ENCODE measurements at regions not wholly inside any gene's neighbourhood (a gene's known extent, or its start where the extent isn't known, plus 50 kb on each side); places are given as distances from the start of the nearest gene placed in this dataset.

GRCh38 chr11:13869398-13869886 is 93.1 kb upstream of the SPON1 start:
- no peak for DNase-seq (ENCODE audit: low spot score)

DNA sequence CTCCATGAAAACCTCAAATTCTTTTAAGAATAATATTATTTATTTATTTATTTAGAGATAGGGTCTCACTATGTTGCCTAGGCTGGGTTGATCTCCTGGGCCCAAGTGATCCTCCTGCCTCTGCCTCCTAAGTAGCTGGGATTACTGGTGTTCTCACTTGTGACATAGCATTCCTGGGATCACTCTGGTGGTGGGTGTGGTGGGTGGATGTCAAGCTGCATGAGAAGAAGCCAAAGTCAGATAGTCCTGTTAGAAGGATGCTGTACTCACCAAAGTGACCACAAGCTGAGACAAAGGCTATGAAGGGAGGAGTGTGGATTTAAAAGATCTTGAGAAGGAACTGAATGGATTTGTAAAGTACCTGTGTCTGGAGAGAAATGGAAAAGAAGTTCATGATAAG is 87.9 kb upstream of the SPON1 start:
- no peak for DNase-seq (ENCODE audit: low spot score)

DNA sequence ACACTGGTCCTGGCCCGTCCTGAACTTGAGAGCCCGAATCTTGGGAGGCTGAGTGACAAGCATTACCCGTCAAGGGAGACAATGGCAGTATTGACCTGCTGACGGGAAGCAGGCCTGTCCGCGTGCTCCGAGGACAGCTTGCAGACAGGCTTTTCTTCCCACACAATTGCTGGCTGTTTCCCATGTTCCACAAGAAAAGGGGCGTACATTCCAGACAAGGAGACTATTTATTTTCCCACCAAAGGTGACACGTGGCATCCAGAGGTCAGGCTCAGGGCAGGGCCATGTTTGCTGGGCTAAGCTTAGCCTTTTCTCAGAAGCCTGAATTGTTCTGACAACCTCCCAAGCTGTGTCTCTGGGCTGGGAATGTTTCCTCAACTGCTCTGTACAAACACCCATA is 86.9 kb upstream of the SPON1 start:
- DNase-seq (ENCODE audit: low spot score) = no peak

DNA sequence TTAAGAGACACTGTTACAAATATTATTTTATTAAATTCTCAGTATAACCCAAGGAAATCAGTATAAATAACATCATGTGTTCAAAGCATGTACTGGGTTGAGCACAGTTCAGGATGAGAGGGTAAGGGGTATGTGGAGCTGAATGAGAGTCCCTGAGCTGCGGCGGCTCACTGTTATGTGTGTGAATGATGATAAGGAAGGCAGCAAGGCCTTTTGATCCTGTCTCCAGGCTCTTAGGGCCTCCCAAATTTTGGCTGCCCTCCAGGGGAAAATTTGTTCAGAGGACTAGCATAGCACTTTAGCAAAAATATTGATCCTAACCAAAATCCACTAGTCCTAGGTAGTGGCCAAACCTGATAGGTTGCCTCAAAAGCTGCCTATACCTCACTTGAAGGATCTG is 86.1 kb upstream of the SPON1 start:
- no peak for DNase-seq (ENCODE audit: low spot score)

DNA sequence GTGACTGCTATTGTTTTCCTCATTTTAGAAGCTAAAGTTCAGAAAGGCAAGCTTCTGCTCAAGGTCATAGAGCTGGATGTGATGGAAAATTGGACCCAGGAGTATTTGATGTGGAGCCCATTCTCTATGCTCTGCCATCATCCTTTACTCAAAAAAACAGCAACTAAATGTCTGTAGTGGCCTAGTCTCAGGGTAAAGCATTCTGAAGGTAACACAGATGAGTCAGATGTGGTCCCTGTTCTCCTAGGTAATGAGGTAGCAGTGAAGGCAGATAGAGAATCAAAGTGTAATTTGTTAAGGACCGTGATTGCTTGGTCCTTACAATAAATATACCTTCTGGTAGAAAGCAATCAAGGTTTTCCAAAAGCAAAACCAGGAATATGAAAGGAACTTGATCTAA is 84.4 kb upstream of the SPON1 start:
- DNase-seq (ENCODE audit: low spot score) = no peak

DNA sequence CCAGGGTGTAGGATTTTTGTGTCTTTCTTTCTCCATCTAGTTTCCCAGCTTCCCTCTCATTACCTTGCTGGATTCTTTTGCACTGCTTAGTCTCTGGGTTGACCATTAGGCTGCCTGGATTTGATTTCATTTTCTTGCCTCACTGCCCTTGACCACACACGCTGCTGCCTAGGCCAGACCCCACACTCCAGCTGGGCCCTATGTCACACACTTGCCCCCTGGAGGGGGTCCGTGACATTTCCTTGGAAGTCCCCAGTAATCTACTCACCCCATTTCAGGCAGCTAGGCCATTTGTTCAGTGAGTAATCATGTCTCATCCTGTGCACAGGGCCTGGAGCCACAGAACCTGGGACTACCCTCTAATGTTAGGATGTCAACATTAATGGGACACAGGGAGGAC is 81.9 kb upstream of the SPON1 start:
- DNase-seq (ENCODE audit: low spot score) = no peak

- DNase-seq (ENCODE audit: low spot score) = no peak
Observed at GRCh38 chr11:13881226-13881905, 81.2 kb upstream of the SPON1 start.

DNA sequence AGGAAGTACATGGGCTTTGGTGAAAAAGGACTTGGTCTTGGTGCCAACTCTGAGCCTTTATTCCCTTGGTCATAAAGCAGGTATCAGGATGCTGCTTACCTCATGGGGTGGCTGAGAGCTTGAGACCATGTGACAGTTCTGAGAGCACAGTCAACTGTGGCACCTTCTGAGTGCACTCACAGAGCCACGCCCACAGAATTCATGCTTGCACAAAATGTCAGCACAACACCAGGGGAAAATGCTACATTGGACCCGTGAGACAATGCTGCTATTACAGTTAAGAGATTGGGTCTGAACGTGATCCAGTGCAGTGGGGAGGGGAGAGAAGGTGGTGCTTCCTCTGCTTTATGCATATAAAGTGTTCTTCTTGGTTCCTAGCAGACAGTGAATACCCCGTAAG is 79.5 kb upstream of the SPON1 start:
- no peak for DNase-seq (ENCODE audit: low spot score)

- no peak for DNase-seq (ENCODE audit: low spot score)
Observed at GRCh38 chr11:13883589-13883988, 78.9 kb upstream of the SPON1 start.

DNA sequence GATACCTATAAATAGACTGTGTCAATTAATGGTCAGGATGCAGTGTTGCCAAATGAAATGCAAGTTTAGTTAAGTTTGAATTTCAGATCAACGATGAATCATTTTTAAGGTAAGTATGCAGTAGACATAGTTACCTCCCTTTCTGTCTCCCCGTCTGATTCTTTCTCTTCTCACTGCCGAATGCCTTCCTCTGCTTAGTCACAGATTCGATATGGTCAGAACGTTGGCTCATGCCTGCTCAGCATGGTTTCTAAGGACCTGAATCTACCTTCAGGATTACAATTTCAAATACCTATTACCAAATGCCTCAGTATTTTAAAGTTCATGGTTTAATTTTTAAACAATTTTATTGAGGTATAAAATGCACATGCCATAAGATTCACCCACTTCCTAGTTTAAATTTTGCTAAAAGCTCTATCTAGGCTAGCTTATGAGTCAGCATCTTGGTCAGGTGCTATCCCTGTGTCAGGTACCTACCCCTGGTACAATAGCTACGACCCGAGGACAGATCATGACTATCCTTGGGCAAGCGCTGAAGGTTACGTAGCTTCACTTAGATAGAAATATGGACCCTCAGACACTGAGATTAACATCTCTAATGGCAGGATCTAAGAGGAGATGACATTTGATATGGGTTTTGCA is 78.2 kb upstream of the SPON1 start:
- DNase-seq (ENCODE audit: low spot score) = no peak

- no peak for DNase-seq (ENCODE audit: low spot score)
Observed at GRCh38 chr11:13885083-13885482, 77.4 kb upstream of the SPON1 start.

GRCh38 chr11:13889552-13890249 is 72.8 kb upstream of the SPON1 start:
- no peak for DNase-seq (ENCODE audit: low spot score)

- no peak for DNase-seq (ENCODE audit: low spot score)
Observed at GRCh38 chr11:13891911-13892310, 70.6 kb upstream of the SPON1 start.

GRCh38 chr11:13896175-13896980 is 66.1 kb upstream of the SPON1 start:
- no peak for DNase-seq (ENCODE audit: low spot score)

- DNase-seq (ENCODE audit: low spot score) = no peak
Observed at GRCh38 chr11:13896981-13897353, 65.6 kb upstream of the SPON1 start.

- no peak for DNase-seq (ENCODE audit: low spot score)
Observed at GRCh38 chr11:13897646-13898276, 64.8 kb upstream of the SPON1 start.

- DNase-seq (ENCODE audit: low spot score) = no peak
Observed at GRCh38 chr11:13899603-13900002, 62.9 kb upstream of the SPON1 start.

DNA sequence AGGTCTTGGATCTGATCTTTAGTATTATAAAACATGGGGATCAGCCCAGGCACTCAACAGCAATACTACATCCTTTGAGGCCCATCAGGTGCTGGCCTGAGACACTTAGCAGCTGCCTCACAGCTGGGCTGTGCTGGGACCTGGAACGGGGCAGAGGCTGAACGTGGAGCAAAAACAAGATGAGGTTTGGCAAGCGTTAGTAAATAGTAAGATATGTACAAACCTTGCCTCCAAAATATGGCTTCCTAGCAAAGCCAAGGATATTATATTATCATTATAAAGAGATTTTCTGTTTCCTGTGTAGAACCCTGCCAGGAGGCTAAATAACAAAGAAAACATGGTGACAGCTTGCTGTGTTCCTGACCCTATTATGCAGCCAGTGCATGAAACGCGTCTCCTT is 60.0 kb upstream of the SPON1 start:
- DNase-seq (ENCODE audit: low spot score) = no peak

- no peak for DNase-seq (ENCODE audit: low spot score)
Observed at GRCh38 chr11:13905137-13905781, 57.3 kb upstream of the SPON1 start.

DNA sequence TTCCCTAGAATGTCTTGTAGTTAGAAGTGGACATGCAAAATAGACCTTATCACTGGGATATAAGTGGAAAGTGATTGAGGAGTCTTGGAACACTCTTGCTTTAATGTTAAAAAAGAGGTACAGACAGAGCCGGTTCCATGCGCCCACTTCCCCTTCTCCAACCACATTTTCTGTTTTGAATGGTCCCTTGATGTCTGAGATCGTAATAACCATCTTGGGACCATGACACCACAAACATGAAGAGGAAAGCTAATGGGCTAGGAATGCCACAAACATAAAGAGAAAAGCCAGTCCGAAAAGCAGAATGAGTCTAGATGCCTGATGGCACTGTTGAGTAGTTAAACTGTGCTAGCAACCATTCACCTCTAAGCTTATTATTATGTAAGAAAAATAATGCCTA is 54.8 kb upstream of the SPON1 start:
- DNase-seq (ENCODE audit: low spot score) = no peak

DNA sequence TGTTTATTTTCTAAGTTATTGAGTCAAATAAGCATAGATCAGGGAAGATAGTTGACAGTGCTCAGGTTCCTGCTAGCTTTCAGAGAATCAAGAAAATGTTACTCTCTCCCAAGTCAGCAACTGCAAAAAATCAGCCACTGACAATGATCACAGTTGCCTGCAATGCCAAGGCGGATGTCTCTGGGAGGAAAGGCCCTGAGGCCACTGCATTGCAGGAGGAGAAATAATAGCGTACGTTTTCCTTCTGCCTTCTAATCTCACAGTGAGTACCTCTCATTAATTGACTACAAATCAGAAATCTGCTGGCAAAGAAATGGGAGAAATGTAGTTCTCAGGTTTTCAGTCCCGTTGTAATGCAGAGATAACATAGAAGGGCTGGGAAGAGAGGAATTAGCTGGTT is 54.0 kb upstream of the SPON1 start:
- DNase-seq (ENCODE audit: low spot score) = no peak

All from CD4-positive, alpha-beta T cell treated with Interleukin-6 at 100 ng/mL for 8 hours (primary cell).